Suppressor macrophage (primary cell): ENCODE measurements at regions not wholly inside any gene's neighbourhood (a gene's known extent, or its start where the extent isn't known, plus 50 kb on each side); places are given as distances from the start of the nearest gene placed in this dataset.

Source experiments
- DNase-seq, 4 experiments: peaks; one replicate each; pipeline ENCODE4 v3.0.0-alpha.2; 2020 to 2022

DNA sequence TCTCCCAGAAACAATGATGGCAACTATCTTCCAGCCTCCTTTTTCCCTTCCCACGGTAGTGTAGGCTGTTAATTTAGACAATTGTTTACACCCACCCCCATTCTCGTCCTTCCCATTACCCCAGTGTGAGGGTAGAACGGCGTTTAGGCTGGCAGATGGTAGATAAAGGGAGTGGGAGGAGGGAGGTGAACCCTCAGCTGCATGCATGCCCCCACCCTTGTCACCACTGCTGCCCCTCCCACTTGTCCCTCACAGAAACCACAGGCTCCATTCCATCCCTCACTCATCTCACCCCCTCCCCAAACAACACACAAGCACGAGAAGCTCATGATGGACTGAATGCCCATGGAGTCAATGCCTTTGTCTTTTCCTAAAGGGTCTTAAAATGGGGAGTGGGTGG, 107.9 kb upstream of the PARD3B start:
- no peak for DNase-seq

DNA sequence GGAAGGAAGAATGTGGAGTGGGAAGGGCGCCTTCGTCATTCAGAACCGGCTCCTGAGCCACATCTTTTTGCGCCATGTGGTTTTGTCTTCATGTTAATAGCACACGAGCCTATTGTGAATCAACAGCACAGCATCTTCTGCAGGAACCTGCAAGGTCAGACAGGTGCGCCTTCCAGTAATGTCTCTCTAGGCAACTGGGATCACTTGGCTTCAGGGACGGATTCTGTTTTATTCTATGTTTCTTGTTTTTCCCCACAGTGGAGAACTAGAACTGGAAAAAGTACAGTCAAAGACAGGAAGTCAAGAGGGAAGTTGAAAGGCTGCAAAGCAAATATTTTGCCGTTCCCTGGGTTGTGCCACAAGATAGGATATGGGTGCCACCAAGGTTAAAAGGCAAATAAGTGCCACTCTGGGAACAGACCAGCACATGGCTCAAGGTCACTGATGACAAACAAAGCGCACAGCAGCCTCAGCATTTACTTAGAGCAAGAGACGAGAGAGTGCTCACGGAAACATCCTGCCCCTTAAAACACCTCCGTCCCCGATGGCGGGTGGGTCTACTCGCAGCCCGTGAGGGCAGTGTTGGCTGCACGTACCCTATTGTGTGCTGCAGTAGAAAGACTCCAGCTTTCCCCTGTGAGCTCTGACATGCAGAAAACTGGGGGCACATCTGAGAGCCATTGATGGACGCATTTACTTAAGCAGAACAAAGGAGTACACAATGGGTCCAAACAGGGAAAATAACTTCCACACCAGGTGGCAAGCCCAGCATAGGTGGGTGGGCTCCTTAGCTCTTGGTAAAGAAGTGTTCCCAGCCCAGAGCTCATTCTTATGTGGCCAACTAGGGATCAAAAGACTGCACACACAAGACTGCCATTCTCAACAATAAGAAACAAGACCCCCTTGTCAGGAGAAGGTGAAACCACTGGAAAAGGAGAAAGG, 107.2 kb upstream of the PARD3B start:
- no peak for DNase-seq

DNA sequence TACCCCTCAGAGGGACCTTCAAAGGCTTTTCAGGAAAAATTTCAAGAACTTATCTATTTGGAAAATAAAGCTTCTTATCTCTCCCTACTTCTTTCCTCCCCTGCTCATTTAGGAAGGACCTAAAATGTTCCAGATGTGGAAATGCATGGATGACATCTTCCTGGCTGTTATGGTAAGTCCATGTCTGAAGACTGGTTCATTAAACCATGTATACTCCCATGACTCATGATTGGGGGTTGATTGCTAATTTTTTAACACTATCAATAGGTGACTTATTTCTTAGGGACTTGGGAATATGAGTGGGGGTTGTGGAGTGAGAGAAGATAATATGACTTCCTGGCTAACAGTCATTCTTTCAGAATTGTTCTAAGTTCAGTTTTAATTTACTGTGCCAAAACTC, 104.0 kb upstream of the PARD3B start:
- DNase-seq, result no peak

DNA sequence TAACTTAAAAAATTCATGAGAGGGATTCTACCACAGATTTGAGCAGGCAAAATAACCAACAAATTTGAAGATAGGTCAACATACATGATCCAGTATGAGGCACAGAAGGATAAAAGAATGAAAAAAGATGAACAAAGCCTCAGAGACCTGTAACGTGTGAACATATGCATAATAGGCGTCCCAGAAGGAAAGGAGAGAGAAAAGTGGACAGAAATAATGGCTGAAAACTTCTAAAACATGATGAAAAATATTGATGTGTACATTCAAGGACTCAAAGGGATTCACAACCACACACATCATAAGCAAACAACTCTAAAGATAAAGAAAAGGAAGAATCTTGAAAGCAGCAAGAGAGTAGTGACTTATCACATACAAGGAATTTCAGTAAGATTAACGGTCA, 100.1 kb upstream of the PARD3B start:
- DNase-seq, result no peak

DNA sequence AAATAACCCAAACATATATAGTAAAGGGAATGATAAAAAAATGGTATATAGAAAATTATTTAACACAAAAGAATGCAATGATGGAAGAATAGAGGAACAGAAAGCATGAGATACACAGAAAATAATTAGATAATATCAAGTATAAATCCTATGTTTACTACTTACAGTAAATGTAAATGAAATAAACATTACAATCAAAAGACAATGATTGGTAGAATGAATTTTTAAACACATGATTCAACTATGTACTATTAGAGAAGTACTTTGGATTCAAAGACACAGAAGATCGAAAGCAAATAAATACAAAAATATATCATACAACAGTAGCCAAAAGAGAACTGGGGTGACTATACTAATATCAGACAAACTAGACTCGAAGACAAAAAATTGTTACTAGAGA, 97.6 kb upstream of the PARD3B start:
- no peak for DNase-seq

DNA sequence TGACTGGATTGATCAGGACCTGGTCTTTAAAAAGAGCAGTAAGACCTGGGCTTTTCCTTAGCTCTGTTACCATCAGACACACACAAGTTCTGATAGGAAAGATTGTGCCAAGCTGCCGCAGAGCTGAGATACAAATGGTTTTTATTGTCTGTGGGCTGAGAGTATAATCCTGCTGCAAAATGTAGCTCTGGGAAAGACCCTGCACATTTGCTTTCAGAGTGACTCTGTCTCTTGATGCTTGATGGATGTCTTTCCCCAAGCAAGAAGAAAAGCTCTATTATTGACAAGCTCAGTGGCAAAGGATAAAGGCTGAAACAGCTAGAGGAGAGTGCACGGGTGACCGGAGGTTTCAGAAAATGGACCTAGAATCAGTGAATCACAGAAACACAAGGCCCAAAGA, 95.3 kb upstream of the PARD3B start:
- DNase-seq, result no peak

DNA sequence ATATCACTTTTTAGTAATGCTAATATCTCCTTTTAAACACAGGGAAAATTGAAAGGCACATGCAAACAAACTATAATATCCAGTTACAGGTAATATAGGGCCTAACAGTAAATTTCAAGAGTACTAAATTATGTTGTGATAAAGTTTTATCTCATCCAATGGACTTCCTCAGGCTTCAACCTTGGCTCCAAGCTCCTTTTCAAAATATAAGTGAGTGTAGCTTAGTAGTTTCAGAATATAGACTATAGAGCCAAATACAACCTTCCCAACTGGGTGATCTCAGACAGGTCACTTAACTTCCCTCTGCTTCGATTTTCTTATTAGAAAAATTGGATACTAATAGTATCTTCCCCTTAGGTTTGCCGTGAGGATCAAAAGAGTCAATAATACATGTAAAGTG, 93.5 kb upstream of the PARD3B start:
- DNase-seq, result no peak

DNA sequence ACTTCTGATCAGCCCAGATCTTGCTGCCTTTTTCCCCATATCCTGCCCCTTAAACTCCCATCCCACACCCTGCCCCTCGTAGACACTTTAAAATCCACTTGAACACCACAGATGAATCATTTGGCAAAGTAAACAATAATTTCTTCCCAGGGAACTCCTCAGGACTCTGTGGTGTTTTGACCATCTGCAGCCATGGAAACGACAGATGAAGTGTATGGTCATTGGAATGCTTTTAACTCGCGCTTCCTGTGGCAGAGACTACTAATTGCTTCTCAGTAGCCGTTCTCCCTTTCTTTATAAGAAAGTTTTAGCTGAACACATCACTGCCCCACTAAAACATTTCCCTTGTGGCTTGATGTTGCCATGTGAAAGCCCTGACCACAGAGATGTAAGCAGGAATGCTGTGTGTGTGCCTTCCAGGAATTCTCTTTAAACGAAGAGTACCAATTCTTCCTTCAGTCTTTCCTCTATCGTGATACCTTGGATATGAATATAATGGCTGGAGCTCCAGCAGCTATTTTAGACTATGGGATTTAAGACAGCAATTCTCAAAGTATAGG, 92.7 kb upstream of the PARD3B start:
- no peak for DNase-seq

DNA sequence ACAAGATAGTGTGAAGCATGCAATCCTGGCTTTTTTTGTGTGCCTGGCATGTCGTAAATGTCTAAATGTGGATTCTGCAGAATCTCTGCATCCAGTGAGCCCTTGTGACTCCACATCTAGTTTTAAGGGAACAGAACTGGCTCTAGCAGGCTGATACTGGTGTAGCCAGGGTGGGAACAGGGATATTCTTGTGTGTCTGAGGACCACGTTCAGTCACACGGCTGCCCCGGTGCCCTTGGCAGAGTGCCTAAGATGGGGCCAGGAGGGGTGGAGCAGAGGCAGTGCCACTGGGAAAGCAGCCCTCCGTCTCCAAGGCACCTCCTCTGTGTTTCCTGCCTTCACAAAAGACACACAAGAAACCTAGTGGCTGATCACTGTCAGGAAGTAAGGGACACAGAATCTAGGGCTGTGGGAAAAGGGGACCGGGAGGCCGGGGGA, 91.5 kb upstream of the PARD3B start:
- no peak for DNase-seq

DNA sequence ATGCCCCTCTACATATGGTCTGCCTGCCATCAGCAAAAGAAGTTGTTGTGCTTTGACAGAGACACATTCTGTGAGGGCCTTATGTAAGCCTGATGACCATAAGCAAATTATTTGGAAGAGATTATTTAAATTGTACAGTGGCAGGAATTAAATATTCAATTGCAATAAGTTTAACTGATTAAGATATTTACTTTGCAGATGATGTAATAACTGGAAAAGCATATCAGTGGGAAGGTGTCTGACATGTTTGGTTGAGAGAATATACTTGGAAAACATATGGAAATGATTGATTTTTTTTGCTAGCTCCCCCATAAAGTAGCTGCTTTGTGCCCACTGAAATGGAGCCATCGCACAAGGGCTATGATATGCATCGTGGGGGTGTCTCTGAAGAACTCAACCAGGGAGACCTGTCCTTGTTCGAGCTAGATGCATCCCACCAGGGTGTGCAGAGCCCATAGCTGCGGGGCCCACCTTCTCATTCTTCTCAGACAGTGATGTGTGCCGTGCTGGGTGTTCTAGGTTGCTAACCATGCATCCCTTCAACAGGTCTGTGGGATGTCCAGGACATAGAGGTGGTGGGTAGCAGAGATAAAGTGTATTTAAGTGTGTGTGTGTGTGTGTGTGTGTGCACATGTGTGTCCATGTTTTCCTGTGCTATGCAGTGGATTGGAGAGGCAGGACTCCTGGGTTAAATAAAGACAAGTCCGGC, 90.4 kb upstream of the PARD3B start:
- no peak for DNase-seq

DNA sequence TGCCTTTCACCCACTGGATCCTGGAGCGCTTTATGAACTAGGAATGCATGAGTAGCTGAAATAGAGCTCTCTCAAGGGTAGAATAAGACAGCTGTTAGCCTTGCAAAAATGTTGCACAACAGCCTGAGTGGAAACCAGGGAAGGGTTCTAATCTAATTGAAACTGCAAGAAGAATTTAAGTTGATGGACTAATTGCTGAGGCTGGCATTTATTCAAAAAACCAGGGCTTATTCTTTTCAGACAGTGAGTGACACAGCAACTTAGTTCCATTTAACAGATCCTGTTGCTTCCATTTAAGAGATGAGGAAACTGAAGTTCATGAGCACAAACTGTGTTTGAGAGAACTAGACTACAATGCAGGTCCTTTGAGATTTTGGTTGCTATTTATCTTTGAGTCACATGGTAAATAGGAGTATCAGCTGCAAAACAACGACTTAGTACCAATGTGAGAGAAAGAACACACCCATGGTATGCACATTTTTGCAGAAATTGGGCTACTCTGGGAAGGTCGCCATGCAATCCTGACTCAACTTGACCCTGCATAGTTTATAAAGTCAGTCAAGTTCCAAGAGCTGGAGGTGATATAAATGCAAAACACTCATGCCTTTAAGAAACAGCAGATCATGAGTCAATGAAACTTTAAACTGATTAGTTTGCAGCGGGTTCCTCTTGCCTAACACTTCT, 76.4 kb upstream of the PARD3B start:
- DNase-seq, result no peak

DNA sequence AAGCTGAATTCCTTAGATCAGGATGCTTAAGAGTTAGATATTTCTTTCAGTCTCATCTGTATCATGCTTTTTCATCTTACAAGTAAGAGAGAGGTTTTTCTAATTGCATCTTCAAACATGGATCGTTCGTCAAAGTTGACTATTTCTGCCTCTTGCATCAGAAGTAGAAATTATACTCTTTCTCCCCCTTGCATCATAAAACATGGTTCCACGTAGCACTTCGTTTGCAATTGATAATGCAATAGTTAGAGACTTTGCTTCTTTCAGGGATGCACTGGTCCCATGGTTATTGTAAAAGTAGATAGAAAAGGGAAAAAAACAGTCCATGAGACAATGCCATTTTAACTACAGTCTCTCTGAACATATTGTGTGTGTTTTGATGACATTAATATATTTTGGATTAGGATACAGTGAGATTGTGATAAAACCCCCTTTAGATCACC, 75.1 kb upstream of the PARD3B start:
- no peak for DNase-seq

DNA sequence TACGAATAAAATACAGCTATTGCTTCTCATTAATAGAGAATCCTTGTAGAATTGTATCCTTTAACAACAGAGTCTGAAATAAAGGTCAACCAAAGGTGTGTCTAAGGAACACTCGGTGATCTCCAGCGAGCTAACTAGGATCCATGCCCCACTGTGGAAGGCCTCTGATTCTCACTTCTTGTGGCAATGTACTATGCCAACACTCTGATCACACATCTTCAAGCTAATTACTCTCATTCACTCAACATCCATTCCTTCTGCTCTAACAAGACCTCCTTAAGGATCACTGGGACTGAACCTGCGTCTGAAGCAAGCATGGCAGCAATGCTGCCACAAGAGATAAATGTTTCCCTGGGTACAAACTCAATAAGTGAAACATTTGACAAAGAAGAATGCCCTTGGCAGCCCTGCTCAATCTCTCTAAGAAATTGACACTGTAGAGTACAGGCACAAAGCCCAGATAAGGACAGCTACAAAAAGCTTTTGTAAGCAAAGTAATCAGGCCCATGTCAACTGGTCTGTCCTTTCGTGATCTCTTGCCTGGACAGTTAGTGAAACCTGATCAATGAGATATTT, 74.6 kb upstream of the PARD3B start:
- no peak for DNase-seq

DNA sequence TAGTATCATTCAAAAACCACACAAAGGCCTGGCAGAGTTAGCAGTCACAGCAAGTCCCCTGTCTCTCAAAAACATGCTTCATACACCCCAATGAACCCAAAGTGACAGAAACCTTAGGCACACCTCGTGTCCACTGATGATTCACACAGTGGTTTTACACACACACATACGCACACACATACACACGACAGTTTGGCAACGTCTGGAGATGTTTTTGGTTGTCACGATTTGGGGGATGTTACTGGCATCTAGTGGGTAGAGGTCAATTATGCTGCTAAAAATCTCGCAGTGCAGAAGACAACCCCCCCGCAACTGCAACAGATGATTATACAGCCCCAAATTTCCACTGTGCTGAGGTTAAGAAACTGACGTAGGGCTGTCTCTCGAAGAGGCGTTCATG, 72.9 kb upstream of the PARD3B start:
- no peak for DNase-seq

DNA sequence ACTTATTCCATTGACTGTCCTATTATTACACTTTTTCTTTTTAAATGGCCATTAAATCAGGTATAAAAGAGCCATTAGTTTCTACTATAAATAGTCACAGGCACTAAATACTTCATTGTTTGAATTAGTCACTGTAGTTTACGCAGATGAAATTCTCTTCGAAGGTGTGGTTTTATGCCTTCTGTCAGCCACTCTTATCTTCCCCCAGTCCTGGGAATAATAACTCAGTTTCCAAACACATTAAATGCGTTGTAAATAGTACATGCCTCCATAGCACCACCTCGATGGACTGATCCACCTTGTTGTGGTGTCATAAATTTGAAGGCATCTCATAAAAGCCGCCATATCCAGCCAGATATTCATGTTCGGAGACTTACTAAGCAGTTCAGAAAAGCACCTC, 72.1 kb upstream of the PARD3B start:
- no peak for DNase-seq

DNA sequence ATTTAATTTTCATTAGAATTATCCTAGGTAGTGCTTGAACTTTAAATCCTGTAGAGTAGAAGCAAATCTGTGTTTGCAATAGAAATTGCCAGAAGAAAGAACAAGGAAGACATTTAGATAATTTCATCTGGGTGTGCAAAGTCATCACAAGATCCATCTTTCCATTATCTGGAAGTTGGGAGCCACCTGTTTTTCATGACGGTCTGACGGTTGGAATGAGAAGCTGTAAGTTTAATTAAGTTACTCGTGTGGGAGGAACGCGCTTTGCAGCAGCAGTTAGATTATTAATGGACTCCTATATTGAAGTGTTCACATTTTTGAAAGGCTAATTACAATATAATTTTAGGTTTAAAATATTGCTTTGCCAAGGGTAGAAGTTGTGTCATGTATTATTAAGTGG, 69.9 kb upstream of the PARD3B start:
- DNase-seq, result no peak

DNA sequence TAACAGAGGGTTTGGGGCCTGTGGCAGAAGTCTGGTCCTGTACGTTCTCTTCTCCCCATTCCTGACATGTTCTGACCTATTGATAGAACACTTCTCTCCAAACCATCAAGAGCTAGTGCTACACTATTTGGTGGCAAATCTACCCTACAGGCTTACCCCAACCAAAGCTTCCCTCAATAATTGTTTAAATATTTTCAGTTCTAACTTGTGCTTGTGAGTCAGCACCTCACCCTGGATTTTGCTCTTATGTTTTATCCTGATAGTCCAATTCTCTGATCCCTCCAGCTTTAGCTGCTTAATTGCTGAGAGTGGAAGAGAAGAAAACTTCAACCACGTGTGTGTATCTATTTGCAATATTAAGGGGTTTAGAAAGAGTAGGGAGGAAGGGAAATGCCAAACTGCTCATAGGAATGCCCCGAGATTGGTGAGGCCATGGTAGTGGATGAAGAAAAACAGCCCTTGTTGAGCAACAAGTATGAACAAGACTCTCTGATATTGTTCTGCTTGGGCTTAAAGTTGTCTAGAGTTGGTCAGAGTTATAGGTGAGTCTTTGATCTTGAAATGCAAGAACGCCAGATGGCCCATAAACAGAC, 67.8 kb upstream of the PARD3B start:
- DNase-seq, result no peak

DNA sequence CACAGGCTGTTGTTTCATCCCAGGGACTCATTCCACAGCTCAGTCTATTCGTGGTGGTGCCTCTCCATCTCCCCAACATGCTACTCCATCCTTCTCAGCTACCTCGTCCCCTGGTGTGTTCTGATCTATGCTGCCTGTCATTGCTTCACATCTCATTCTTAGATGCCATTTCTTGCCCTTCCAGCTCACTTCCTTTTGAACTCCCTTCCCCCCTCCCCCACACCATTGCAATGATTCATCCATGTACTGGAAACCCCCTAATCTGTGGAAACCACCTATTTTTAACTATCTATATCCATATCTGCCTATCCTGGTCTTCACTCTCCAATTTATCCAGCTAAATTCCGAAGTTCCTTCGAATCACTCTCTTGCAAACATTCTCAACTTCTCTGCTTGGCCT, 65.7 kb upstream of the PARD3B start:
- DNase-seq, result no peak

DNA sequence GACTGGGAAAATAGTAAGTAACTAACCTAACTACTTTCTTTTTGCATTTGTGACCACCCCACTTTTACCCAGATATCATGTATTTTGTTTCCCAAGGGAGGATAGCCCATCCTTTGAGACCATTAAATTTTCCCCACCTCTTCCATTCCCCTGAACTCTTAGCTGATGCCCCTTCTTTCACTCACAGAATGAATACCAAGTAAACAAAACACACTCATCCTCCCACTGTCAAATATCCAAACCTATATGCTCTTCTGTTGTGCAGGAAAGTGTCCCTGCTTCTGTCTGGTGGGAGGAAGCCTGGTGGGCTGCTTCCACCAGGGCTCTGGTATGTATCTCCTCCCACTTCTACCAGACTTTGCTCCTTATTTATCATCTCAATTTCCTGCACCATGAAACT, 64.6 kb upstream of the PARD3B start:
- no peak for DNase-seq

DNA sequence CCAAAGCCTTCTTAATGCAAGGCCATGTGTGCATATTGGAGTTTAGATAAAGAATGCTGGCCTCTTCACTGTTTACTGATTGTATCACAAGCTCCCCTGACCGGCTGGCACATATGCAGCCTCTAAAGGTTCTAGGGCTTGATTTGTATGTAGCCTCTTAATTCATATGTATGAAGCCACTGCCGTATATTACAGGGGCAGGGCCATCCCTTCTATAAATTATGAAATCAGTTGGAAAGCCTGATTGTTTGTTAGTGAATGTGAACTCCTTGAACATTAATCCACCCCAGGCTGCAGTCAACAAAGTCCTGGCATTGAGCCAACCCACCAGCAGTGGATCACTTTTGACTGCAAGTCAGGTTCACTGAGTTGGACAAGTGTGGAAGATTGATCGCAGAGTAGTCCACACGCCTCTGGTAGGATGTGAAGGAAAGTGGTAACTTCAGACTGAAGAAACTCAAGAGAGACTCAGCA, 61.6 kb upstream of the PARD3B start:
- DNase-seq, result no peak

DNA sequence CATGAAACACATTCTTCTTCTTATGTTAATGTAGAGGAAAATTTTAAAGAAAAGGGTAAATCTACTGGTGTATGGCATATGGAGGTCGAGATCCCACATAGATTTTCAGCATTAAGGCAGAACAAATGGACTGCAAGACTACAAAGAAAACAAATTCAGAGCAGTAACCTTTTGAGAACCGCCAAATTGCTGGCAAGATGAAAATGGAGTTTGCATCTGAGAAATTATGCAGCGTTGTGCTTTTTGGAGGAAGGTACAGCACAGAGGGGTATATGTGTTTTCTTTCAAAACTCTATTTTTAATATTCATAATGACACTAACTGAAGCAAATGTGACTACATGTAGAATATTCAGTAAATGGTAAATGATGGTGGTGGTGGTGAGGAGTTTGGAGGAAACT, 59.0 kb upstream of the PARD3B start:
- no peak for DNase-seq

DNA sequence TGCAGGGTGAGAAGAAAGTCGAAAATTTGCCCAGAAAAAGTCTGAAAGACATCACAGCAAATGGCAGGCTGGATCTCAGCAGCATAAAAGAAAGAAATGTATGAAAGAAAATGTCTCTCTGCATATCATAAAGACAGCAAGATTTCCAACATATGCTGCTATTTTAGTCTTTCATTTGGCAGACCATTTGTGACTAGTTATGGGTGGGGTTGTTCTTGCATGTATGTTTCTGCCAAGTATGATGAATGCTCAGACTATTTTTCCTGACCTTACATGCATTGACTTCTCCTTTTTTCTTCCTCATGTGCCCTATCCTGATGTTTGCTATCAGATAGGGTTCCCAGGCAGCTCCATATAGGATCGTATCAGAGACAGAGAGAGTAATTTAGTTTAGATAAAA, 58.5 kb upstream of the PARD3B start:
- DNase-seq, result no peak
